Vagina (tissue), 2 donors: ENCODE measurements at regions not wholly inside any gene's neighbourhood (a gene's known extent, or its start where the extent isn't known, plus 50 kb on each side); places are given as distances from the start of the nearest gene placed in this dataset.

Source experiments
- DNase-seq, 2 donors: peaks; one replicate each; pipeline ENCODE4 v3.0.0-alpha.2; 2017; ENCODE audit errors: extremely low spot score in 2 of 2
- H3K27ac ChIP-seq: fragments of 200-600 bp; sonication (generic); one replicate; pipeline ENCODE4 v1.5.1; 2019
- H3K27me3 ChIP-seq: fragments of 200-600 bp; sonication (generic); one replicate; pipeline ENCODE4 v1.5.1; 2019
- H3K36me3 ChIP-seq, 2 donors: fragments of 200-600 bp; sonication (generic); one replicate each; pipeline ENCODE4 v1.5.1; 2017 to 2019
- H3K4me1 ChIP-seq: fragments of 200-600 bp; sonication (generic); one replicate; pipeline ENCODE4 v1.5.1; 2019
- H3K4me3 ChIP-seq, 2 donors: fragments of 200-600 bp; sonication (generic); 1 replicate in 1 of 2; 2 replicates in 1 of 2; pipeline ENCODE4 v1.5.1; 2016 to 2019
- H3K9me3 ChIP-seq: fragments of 200-600 bp; sonication (generic); one replicate; pipeline ENCODE4 v1.5.1; 2019
- CTCF ChIP-seq, 3 experiments: fragments of 450-650 bp in 2 of 3; fragments of 200-600 bp in 1 of 3; sonication (generic) in 1 of 3; IDR thresholded peaks; one replicate each; pipeline ENCODE4 v1.5.1; 2017 to 2019; ENCODE audit warnings: antibody characterized with exemption in 3 of 3, mild to moderate bottlenecking in 2 of 3, moderate library complexity in 2 of 3
- POLR2A ChIP-seq, 2 donors: fragments of 450-650 bp; IDR thresholded peaks; one replicate each; pipeline ENCODE4 v1.6.1; 2017; ENCODE audit warnings: antibody characterized with exemption in 2 of 2, mild to moderate bottlenecking in 2 of 2, moderate library complexity in 2 of 2
- POLR2AphosphoS5 ChIP-seq, 2 donors: sonication (generic); formaldehyde crosslinking; IDR thresholded peaks; one replicate each; pipeline ENCODE4 v1.9.0; 2017; ENCODE audit warnings: antibody characterized with exemption in 2 of 2, mild to moderate bottlenecking in 2 of 2, low read depth in 1 of 2; ENCODE audit not compliant: insufficient read depth in 1 of 2
- intact Hi-C: fragments of 100-400 bp; cut with DNase I; formaldehyde crosslinking; loops from one replicate; pipeline ENCODE4 v1.15.1; 2023

- Histone ChIP-seq H3K9me3 (no peaks in the 10 kb centered on the region), H3K4me3 (no peak overlapping the region), H3K27me3 (no peaks in the 10 kb centered on the region), H3K4me1 (no peaks in the 10 kb centered on the region), H3K36me3 (no peaks in the 10 kb centered on the region), H3K27ac (no peak overlapping the region)
- intact Hi-C loops: no loop called here
- no peak for TF ChIP-seq POLR2AphosphoS5 (IDR thresholded peaks at IDR 0.05; ENCODE audit: insufficient read depth in 1 of 2, low read depth in 1 of 2)
- no peak for TF ChIP-seq CTCF (IDR thresholded peaks at IDR 0.05)
- no peak for TF ChIP-seq POLR2A (IDR thresholded peaks at IDR 0.05)
- DNase-seq: no peak
Measured at GRCh38 chr11:15471895-15472799, 357.4 kb downstream of the INSC start.

DNA sequence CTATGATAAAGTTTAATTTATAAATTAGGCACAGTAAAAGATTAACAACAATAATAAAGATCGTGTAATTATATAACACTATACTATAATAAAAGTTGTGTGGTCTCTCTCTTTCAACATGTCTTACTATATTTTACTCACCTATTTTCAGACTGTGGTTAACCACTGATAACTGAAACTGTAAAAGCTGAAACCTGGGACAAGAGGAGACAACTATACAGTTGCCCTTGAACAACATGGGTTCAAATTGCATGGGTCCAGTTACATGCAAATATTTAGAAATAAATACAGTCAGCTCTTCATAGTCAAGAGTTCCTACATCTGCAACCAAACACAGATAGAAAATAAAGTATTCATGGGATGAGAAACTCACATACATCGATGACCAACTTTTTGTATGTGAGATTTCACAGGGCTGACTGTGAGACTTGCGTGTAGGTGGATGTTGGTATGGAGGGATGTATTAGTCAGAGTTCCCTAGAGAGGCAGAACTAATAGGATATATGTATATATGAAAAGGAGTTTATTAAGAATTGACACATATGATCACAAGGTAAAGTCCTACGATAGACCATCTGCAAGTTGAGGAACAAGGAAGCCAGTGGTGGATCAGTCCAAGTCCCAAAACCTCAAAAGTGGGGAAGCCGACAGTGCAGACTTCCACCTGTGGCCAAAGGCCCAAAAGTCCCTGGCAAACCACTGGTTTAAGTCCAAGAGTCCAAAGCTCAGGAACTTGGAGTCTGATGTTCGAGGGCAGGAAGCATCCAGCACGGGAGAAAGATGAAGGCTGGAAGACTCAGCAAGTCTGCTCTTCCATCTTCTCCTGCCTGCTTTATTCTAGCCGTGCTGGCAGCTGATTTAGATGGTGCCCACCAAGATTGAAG, 359.5 kb downstream of the INSC start:
- intact Hi-C loops: no loop called here
- Histone ChIP-seq H3K36me3 (no peaks in the 10 kb centered on the region), H3K9me3 (no peaks in the 10 kb centered on the region), H3K27ac (no peak overlapping the region), H3K4me3 (no peak overlapping the region), H3K27me3 (no peaks in the 10 kb centered on the region), H3K4me1 (no peaks in the 10 kb centered on the region)
- TF ChIP-seq POLR2AphosphoS5 (IDR thresholded peaks at IDR 0.05; ENCODE audit: insufficient read depth in 1 of 2, low read depth in 1 of 2) (no peak), CTCF (IDR thresholded peaks at IDR 0.05) (no peak), POLR2A (IDR thresholded peaks at IDR 0.05) (no peak)
- DNase-seq: no peak

DNA sequence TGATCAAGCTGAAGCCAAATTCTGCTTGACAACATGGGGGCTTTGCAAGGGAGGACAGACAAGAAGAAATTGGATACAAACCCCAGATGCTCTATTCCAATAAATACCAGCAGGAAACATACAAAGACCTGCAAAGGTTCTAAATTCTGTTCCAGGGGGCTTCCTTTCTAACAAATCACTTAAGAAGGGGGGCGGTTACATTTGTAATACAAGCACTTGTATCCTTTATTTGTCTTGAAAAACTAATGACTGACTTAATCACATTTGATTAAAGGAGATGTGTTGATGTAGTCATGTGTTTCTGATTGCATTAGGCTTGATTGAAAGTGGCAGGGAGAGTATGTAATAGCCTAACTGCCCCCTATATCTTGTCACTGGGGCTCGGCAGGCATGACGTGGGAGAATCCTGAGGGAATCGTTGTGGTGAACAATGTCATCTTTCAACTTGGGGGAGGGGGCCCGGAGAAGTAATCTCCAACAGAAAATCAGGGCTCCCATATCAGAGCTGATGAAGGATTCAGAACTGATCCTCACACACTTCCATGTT, 361.7 kb downstream of the INSC start:
- DNase-seq: no peak

DNA sequence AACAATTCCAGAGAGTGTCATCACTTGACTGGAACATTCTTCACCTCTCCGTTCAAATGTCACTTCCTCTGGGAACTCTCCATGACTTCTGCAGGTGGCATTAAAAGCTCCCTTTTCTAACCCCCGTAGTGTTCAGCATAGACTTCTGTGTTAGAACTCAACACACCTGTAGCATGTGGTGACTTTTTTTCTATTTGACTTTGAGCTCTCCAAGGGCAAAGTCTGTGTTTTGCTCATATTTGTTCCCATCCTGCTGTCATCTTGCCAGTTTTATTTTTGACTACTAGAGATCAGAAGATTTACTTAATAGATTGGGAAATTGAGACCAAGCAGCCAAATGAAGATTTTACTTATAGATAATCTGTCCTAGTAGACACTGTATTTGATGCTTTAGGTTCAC, 367.1 kb downstream of the INSC start:
- no peaks in the 10 kb centered on the region for H3K27me3 ChIP-seq
- no peak for DNase-seq
- H3K27ac ChIP-seq: no peak overlapping the region
- H3K4me1 ChIP-seq: no peaks in the 10 kb centered on the region
- H3K9me3 ChIP-seq: no peaks in the 10 kb centered on the region
- intact Hi-C loops: no loop called here
- H3K36me3 ChIP-seq: no peaks in the 10 kb centered on the region
- no peak overlapping the region for H3K4me3 ChIP-seq
- no peak for TF ChIP-seq CTCF (IDR thresholded peaks at IDR 0.05)
- no peak for TF ChIP-seq POLR2A (IDR thresholded peaks at IDR 0.05)
- no peak for TF ChIP-seq POLR2AphosphoS5 (IDR thresholded peaks at IDR 0.05; ENCODE audit: insufficient read depth in 1 of 2, low read depth in 1 of 2)

More for the DNA sequence above, 361.7 kb downstream of the INSC start:
- intact Hi-C loops: no loop called here
- Histone ChIP-seq H3K4me3 (no peak overlapping the region), H3K36me3 (no peaks in the 10 kb centered on the region), H3K9me3 (no peaks in the 10 kb centered on the region), H3K4me1 (no peaks in the 10 kb centered on the region), H3K27ac (no peak overlapping the region), H3K27me3 (no peaks in the 10 kb centered on the region)
- TF ChIP-seq CTCF (IDR thresholded peaks at IDR 0.05) (no peak), POLR2A (IDR thresholded peaks at IDR 0.05) (no peak), POLR2AphosphoS5 (IDR thresholded peaks at IDR 0.05; ENCODE audit: insufficient read depth in 1 of 2, low read depth in 1 of 2) (no peak)
